ENCODE measurements at regions not wholly inside any gene's neighbourhood (a gene's known extent, or its start where the extent isn't known, plus 50 kb on each side); places are given as distances from the start of the nearest gene placed in this dataset.

- peaks cover 3% of the 10 kb centered on the region for H3K4me1 ChIP-seq (ENCODE audit: insufficient read depth, low read length, poor library complexity, severe bottlenecking)
- intact Hi-C loops (cut with micrococcal nuclease; ENCODE audit: unreplicated experiment): no loop called here
- TF ChIP-seq, protein P1, sequence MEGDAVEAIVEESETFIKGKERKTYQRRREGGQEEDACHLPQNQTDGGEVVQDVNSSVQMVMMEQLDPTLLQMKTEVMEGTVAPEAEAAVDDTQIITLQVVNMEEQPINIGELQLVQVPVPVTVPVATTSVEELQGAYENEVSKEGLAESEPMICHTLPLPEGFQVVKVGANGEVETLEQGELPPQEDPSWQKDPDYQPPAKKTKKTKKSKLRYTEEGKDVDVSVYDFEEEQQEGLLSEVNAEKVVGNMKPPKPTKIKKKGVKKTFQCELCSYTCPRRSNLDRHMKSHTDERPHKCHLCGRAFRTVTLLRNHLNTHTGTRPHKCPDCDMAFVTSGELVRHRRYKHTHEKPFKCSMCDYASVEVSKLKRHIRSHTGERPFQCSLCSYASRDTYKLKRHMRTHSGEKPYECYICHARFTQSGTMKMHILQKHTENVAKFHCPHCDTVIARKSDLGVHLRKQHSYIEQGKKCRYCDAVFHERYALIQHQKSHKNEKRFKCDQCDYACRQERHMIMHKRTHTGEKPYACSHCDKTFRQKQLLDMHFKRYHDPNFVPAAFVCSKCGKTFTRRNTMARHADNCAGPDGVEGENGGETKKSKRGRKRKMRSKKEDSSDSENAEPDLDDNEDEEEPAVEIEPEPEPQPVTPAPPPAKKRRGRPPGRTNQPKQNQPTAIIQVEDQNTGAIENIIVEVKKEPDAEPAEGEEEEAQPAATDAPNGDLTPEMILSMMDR (conservative IDR thresholded peaks at IDR 0.05; ENCODE audit: low read depth, low read length): no peak
- TF ChIP-seq EZH2 (IDR thresholded peaks at IDR 0.05; ENCODE audit: borderline replicate concordance, low read depth, low read length, poor library complexity, severe bottlenecking): no peak
These were observed 55.5 kb downstream of the INHBB start for GRCh38 chr2:120401275-120402066.

GRCh38 chr2:120402067-120402433 lies 56.1 kb downstream of the INHBB start:
- POLR2A ChIA-PET (ENCODE audit: low non-redundant PET): no interaction called here
- no peak overlapping the region for H3K4me3 ChIP-seq (ENCODE audit: low read depth, low read length, poor library complexity, severe bottlenecking)
- H3K36me3 ChIP-seq (ENCODE audit: insufficient read depth, low read length, poor library complexity, severe bottlenecking): no peaks in the 10 kb centered on the region
- H3K27ac ChIP-seq (ENCODE audit: low read depth, low read length, poor library complexity, severe bottlenecking): no peak overlapping the region
- no peaks in the 10 kb centered on the region for H3K4me1 ChIP-seq (ENCODE audit: insufficient read depth, low read length, poor library complexity, severe bottlenecking)
- TF ChIP-seq, protein P1 (conservative IDR thresholded peaks at IDR 0.05; ENCODE audit: low read depth, low read length): no peak
- TF ChIP-seq EZH2 (IDR thresholded peaks at IDR 0.05; ENCODE audit: borderline replicate concordance, low read depth, low read length, poor library complexity, severe bottlenecking): no peak
- no peak for DNase-seq (ENCODE audit: low spot score)
- no peaks in the 10 kb centered on the region for H3K9me3 ChIP-seq (ENCODE audit: low read depth, low read length, poor library complexity, severe bottlenecking)
- intact Hi-C loops (cut with micrococcal nuclease; ENCODE audit: unreplicated experiment): no loop called here
- CTCF ChIA-PET: no interaction called here
- no TSS peak for BruUV-seq (replicated peaks)
- no peaks in the 10 kb centered on the region for H3K27me3 ChIP-seq (replicated peaks; ENCODE audit: insufficient read depth, low read depth, low read length, poor library complexity)

More at GRCh38 chr2:120401275-120402066, 55.5 kb downstream of the INHBB start:
- Histone ChIP-seq H3K27me3 (replicated peaks; ENCODE audit: insufficient read depth, low read depth, low read length, poor library complexity) (no peaks in the 10 kb centered on the region), H3K27ac (ENCODE audit: low read depth, low read length, poor library complexity, severe bottlenecking) (no peak overlapping the region), H3K4me3 (ENCODE audit: low read depth, low read length, poor library complexity, severe bottlenecking) (no peak overlapping the region), H3K36me3 (ENCODE audit: insufficient read depth, low read length, poor library complexity, severe bottlenecking) (no peaks in the 10 kb centered on the region), H3K9me3 (ENCODE audit: low read depth, low read length, poor library complexity, severe bottlenecking) (no peaks in the 10 kb centered on the region)
- CTCF ChIA-PET: no interaction called here
- BruUV-seq (replicated peaks): no TSS peak
- POLR2A ChIA-PET (ENCODE audit: low non-redundant PET): no interaction called here
- DNase-seq (ENCODE audit: low spot score): no peak

DNA sequence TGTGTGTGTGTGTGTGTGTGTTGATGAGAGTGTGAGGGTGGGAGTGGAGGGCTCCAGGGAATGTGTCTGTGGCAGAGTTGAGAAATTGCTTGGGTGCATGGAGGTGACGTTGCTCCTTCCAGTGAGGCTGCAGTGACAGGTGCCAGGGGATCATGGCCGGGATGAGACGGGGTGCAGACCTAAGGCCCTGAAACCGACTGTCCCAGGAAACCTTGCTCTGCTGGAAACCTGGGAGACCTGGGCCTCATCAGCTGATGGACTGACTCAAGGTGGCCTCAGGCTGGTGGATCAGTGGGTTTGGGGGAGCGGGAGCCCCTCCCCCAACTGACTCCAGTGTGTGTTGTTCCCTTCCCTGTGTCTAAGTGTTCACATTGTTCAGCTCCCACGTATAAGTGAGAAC lies 56.6 kb downstream of the INHBB start:
- intact Hi-C loops (cut with micrococcal nuclease; ENCODE audit: unreplicated experiment): no loop called here
- no peak overlapping the region for H3K4me3 ChIP-seq (ENCODE audit: low read depth, low read length, poor library complexity, severe bottlenecking)
- no peaks in the 10 kb centered on the region for H3K4me1 ChIP-seq (ENCODE audit: insufficient read depth, low read length, poor library complexity, severe bottlenecking)
- no peaks in the 10 kb centered on the region for H3K36me3 ChIP-seq (ENCODE audit: insufficient read depth, low read length, poor library complexity, severe bottlenecking)
- H3K9me3 ChIP-seq (ENCODE audit: low read depth, low read length, poor library complexity, severe bottlenecking): no peaks in the 10 kb centered on the region
- no peak for TF ChIP-seq EZH2 (IDR thresholded peaks at IDR 0.05; ENCODE audit: borderline replicate concordance, low read depth, low read length, poor library complexity, severe bottlenecking)
- no peaks in the 10 kb centered on the region for H3K27me3 ChIP-seq (replicated peaks; ENCODE audit: insufficient read depth, low read depth, low read length, poor library complexity)
- DNase-seq (ENCODE audit: low spot score): no peak
- ChIA-PET CTCF (no interaction called here), POLR2A (ENCODE audit: low non-redundant PET) (no interaction called here)
- no peak overlapping the region for H3K27ac ChIP-seq (ENCODE audit: low read depth, low read length, poor library complexity, severe bottlenecking)
- BruUV-seq (replicated peaks): no TSS peak

GRCh38 chr2:120403261-120403660 lies 57.3 kb downstream of the INHBB start:
- H3K36me3 ChIP-seq (ENCODE audit: insufficient read depth, low read length, poor library complexity, severe bottlenecking): no peaks in the 10 kb centered on the region
- intact Hi-C loops (cut with micrococcal nuclease; ENCODE audit: unreplicated experiment): no loop called here
- TF ChIP-seq, protein P1 (conservative IDR thresholded peaks at IDR 0.05; ENCODE audit: low read depth, low read length): no peak
- TF ChIP-seq EZH2 (IDR thresholded peaks at IDR 0.05; ENCODE audit: borderline replicate concordance, low read depth, low read length, poor library complexity, severe bottlenecking): no peak
- no peaks in the 10 kb centered on the region for H3K4me1 ChIP-seq (ENCODE audit: insufficient read depth, low read length, poor library complexity, severe bottlenecking)
- no peak overlapping the region for H3K4me3 ChIP-seq (ENCODE audit: low read depth, low read length, poor library complexity, severe bottlenecking)
- H3K27ac ChIP-seq (ENCODE audit: low read depth, low read length, poor library complexity, severe bottlenecking): no peak overlapping the region
- ChIA-PET POLR2A (ENCODE audit: low non-redundant PET) (no interaction called here), CTCF (no interaction called here)
- H3K9me3 ChIP-seq (ENCODE audit: low read depth, low read length, poor library complexity, severe bottlenecking): no peaks in the 10 kb centered on the region
- no peaks in the 10 kb centered on the region for H3K27me3 ChIP-seq (replicated peaks; ENCODE audit: insufficient read depth, low read depth, low read length, poor library complexity)
- DNase-seq (ENCODE audit: low spot score): no peak
- BruUV-seq (replicated peaks): no TSS peak
